K562 (cell line): ENCODE measurements at regions not wholly inside any gene's neighbourhood (a gene's known extent, or its start where the extent isn't known, plus 50 kb on each side); places are given as distances from the start of the nearest gene placed in this dataset.

Experiments
- ATAC-seq: fragments of 200-7000 bp; cut with Tn5 transposase; 3 replicates; pipeline ENCODE4 v1.9.1; 2020; ENCODE audit warnings: moderate library complexity
- BruUV-seq: library from RNA; stranded (reverse); fragments of 400-500 nt; replicated peaks from 2 replicates; lab custom pipeline; 2021; lab: Mats Ljungman, UMichigan
- CTCF ChIA-PET: fragments of 300-600 bp; formaldehyde crosslinking; extraction: SDS; loops from one replicate; lab custom pipeline; 2021; ENCODE audit warnings: low intra/inter-chr PET ratio; lab: Yijun Ruan, JAX
- POLR2A ChIA-PET: fragments of 300-600, 350-650 bp; sonication (Branson Sonifier 250); formaldehyde crosslinking; extraction: SDS; loops from one replicate; lab custom pipeline; 2021; ENCODE audit warnings: antibody characterized with exemption, inconsistent platforms; lab: Yijun Ruan, JAX
- DNase-seq, 4 experiments: peaks; one replicate each; pipeline versions ENCODE4 v3.0.0 to v3.0.0-alpha.2; 2011 to 2018; ENCODE audit warnings: low spot score in 3 of 4, mixed read lengths in 3 of 4; ENCODE audit errors: extremely low read depth in 1 of 4
- FAIRE-seq: peaks from 2 replicates; lab custom pipeline; 2011; peaks lifted over from hg19 to GRCh38; lab: Jason Lieb, UNC
- H2AFZ ChIP-seq: 2 replicates; pipeline ENCODE4 v1.6.0; 2011; ENCODE audit warnings: low read depth, low read length, control low read depth, inconsistent platforms
- H3K27ac ChIP-seq: fragments of 200-600 bp; 3 replicates; pipeline ENCODE4 v1.8.0; 2011; ENCODE audit warnings: low read depth, mild to moderate bottlenecking, control low read depth, inconsistent platforms, low read length, moderate library complexity, mixed read lengths; ENCODE audit errors: extremely low read depth
- H3K27me3 ChIP-seq, 2 experiments: fragments of 300-600 bp in 1 of 2; 2 replicates in 1 of 2; 3 replicates in 1 of 2; pipeline versions ENCODE4 v1.6.0 to v1.8.0; 2011; ENCODE audit warnings: inconsistent platforms in 2 of 2, low read length in 2 of 2, mild to moderate bottlenecking in 1 of 2, mixed read lengths in 1 of 2, moderate library complexity in 1 of 2; ENCODE audit not compliant: control insufficient read depth in 2 of 2, insufficient read depth in 2 of 2
- H3K36me3 ChIP-seq: fragments of 300-600 bp; 3 replicates; pipeline ENCODE4 v1.8.0; 2011; ENCODE audit warnings: mild to moderate bottlenecking, low read length, inconsistent platforms; ENCODE audit not compliant: control insufficient read depth, insufficient read depth
- H3K4me1 ChIP-seq, 2 experiments: fragments of 200-600 bp in 1 of 2; replicated peaks in 1 of 2; 2 replicates in 1 of 2; 3 replicates in 1 of 2; pipeline versions ENCODE4 v1.5.1 to v1.8.0; 2011; ENCODE audit warnings: inconsistent platforms in 2 of 2, low read length in 2 of 2, mild to moderate bottlenecking in 1 of 2, mixed read lengths in 1 of 2, moderate library complexity in 1 of 2; ENCODE audit not compliant: control insufficient read depth in 2 of 2, insufficient read depth in 2 of 2
- H3K4me2 ChIP-seq: 2 replicates; pipeline ENCODE4 v1.6.1; 2011; ENCODE audit warnings: low read length, control low read depth, inconsistent platforms, mixed read lengths; ENCODE audit not compliant: insufficient read depth
- H3K4me3 ChIP-seq: fragments of 200-600 bp; sonication (generic), shearing (Covaris generic); 2 replicates; pipeline ENCODE4 v1.5.1; 2016; ENCODE audit warnings: control low read depth, inconsistent platforms
- H3K79me2 ChIP-seq: fragments of 200-600 bp; 3 replicates; pipeline ENCODE4 v1.8.0; 2011; ENCODE audit warnings: low read length, inconsistent platforms; ENCODE audit not compliant: control insufficient read depth, insufficient read depth
- H3K9ac ChIP-seq, 2 experiments: 2 replicates each; pipeline versions ENCODE4 v1.6.0 to v1.6.1; 2011; ENCODE audit warnings: low read depth in 2 of 2, low read length in 2 of 2, control low read depth in 1 of 2, inconsistent platforms in 1 of 2, mild to moderate bottlenecking in 1 of 2, mixed read lengths in 1 of 2; ENCODE audit not compliant: insufficient read depth in 1 of 2
- H3K9me1 ChIP-seq: one replicate; pipeline ENCODE4 v1.6.0; 2011; ENCODE audit warnings: inconsistent platforms, mild to moderate bottlenecking, low read length, moderate library complexity; ENCODE audit not compliant: control insufficient read depth, insufficient read depth
- H3K9me3 ChIP-seq: replicated peaks from 2 replicates; pipeline ENCODE4 v1.5.1; 2011; ENCODE audit warnings: low read depth, low read length, inconsistent platforms; ENCODE audit not compliant: control insufficient read depth, insufficient read depth
- H4K20me1 ChIP-seq: replicated peaks from 2 replicates; pipeline ENCODE4 v1.6.1; 2011; ENCODE audit warnings: low read length, inconsistent platforms, mixed read lengths; ENCODE audit not compliant: control insufficient read depth, insufficient read depth
- ADNP ChIP-seq: fragments of 200-800 bp; sonication (Bioruptor generic); IDR thresholded peaks from 2 replicates; pipeline ENCODE4 v1.6.1; 2016; ENCODE audit warnings: missing genetic modification characterization, missing compliant biosample characterization
- GTF2B ChIP-seq: IDR thresholded peaks from 2 replicates; pipeline ENCODE4 v1.6.1; 2011; ENCODE audit not compliant: insufficient read length; ENCODE audit errors: extremely low read depth
- PHB ChIP-seq: fragments of 250-450 bp; sonication (Bioruptor Pico); IDR thresholded peaks from 2 replicates; pipeline ENCODE4 v1.5.0; 2021
- TEAD4 ChIP-seq, 2 experiments: sonication (generic) in 1 of 2; formaldehyde crosslinking in 1 of 2; IDR thresholded peaks; 2 replicates each; pipeline versions ENCODE4 v1.6.1 to v1.8.0; 2012 to 2022; ENCODE audit warnings: borderline replicate concordance in 1 of 2, inconsistent platforms in 1 of 2, low read length in 1 of 2, mild to moderate bottlenecking in 1 of 2, missing genetic modification reagents in 1 of 2
- THAP7 ChIP-seq: fragments of 250-450 bp; sonication (Bioruptor Pico); IDR thresholded peaks from 2 replicates; pipeline ENCODE4 v1.5.0; 2021
- WGBS: fragments of 100-300 bp; shearing (Covaris generic); methylation state at CpG from one replicate; pipeline ENCODE4 v1.1.6; 2016; ENCODE audit warnings: low coverage, mixed read lengths; ENCODE audit not compliant: insufficient coverage; ENCODE audit errors: missing lambda C conversion rate; 5-methylcytosine and 5-hydroxymethylcytosine counted together
- in situ Hi-C: fragments of 300-500 bp; cut with MboI; formaldehyde crosslinking; loops from 4 replicates; pipeline ENCODE4 v1.15.0; 2018; ENCODE audit warnings: inconsistent platforms, mixed read lengths
- intact Hi-C: fragments of 100-400 bp; cut with micrococcal nuclease; formaldehyde crosslinking; loops from 2 replicates; pipeline ENCODE4 v1.14.2; 2022

- in situ Hi-C loops (no loop called here), intact Hi-C loops (no loop called here)
- POLR2A ChIA-PET = no interaction called here
- Histone ChIP-seq H3K9me1 (no peaks in the 10 kb centered on the region), H3K79me2 (no peaks in the 10 kb centered on the region), H3K4me1 (no peaks in the 10 kb centered on the region), H3K9ac (no peak overlapping the region), H3K4me3 (no peak overlapping the region), H3K9me3 (no peaks in the 10 kb centered on the region), H3K36me3 (no peaks in the 10 kb centered on the region), H3K27me3 (peaks cover 10 to 41% of the 10 kb centered on the region in 2 experiments; a peak in 4 of 5 replicates), H3K27ac (no peak overlapping the region), H2AFZ (no peak overlapping the region), H4K20me1 (no peaks in the 10 kb centered on the region; the same call in 1 of the 2 replicates), H3K4me2 (no peak overlapping the region)
- WGBS = 0% methylated on average over 4 of the region's 4 CpGs
- BruUV-seq = no TSS peak
- ATAC-seq = no peak
- FAIRE-seq = no peak
- no peak for DNase-seq
- TF ChIP-seq THAP7 (CRISPR knock-in tag) = no peak
- no peak for TF ChIP-seq ADNP (tag)
- TF ChIP-seq PHB (CRISPR knock-in tag) = no peak
- no peak for TF ChIP-seq TEAD4 (IDR thresholded peaks at IDR 0.05; ENCODE audit: low read length)
- TF ChIP-seq TEAD4 (CRISPR knock-in tag; IDR thresholded peaks at IDR 0.05; ENCODE audit: borderline replicate concordance) = no peak
- TF ChIP-seq GTF2B = no peak
- CTCF ChIA-PET = no interaction called here
These were observed 101.8 kb upstream of the GDF10 start for GRCh38 chr10:47198221-47198620.
